ENCODE measurements at regions not wholly inside any gene's neighbourhood (a gene's known extent, or its start where the extent isn't known, plus 50 kb on each side); places are given as distances from the start of the nearest gene placed in this dataset.

DNA sequence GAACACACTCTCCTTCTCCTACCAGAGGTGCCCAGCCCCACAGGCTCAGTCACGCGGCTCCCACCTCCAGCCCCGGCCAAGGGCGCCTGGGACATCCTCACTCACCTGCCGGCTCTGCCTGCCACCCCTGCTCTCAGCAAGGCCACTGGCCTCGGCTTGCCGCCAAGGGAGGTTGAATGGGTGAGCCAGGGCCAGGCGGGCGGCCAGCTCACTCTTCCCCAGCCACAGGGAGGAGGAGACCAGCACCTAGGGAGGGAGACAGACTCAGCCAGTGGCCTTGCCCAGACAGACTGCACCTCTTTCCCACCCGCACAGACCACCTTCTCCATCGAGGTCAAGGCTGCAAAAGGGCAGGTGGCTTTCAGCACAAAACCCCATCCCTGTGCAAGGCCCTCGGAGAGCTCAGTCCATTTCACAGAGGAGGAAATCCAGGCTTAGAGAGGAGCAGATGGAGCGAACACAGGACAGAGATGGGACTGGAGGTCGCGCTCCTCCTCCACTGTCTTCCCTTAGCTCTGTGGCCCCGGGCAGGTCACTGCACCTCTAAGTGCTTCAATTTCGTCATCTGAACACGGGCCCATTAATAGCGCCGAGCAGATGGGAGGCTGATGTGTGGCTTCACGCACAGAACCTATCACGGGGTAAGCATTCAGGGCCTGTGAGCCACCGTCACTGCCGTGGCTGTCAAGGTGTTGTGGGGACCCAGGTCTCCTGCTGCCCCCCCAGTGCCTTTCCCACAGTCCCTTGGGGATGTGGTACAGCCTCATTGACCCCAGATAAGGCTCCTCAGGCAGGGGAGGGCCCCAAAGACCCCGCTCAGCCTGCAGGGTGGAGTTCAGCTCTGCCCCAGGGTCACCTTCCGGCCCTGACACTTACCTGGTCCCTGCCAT, 56.1 kb downstream of the RMI2 start:
- no peak for DNase-seq
- Histone ChIP-seq H3K9me3 (no peaks in the 10 kb centered on the region), H3K4me1 (no peaks in the 10 kb centered on the region), H3K27ac (no peak overlapping the region), H3K4me3 (no peak overlapping the region), H3K27me3 (no peaks in the 10 kb centered on the region), H3K36me3 (no peaks in the 10 kb centered on the region)
- intact Hi-C loops (cut with DNase I; ENCODE audit: low total_unique reads), result loop anchor here (10.0 kb wide), 1 partner anchor 243 kb away; no protein-coding TSS in a partner anchor
- TF ChIP-seq, protein P1, sequence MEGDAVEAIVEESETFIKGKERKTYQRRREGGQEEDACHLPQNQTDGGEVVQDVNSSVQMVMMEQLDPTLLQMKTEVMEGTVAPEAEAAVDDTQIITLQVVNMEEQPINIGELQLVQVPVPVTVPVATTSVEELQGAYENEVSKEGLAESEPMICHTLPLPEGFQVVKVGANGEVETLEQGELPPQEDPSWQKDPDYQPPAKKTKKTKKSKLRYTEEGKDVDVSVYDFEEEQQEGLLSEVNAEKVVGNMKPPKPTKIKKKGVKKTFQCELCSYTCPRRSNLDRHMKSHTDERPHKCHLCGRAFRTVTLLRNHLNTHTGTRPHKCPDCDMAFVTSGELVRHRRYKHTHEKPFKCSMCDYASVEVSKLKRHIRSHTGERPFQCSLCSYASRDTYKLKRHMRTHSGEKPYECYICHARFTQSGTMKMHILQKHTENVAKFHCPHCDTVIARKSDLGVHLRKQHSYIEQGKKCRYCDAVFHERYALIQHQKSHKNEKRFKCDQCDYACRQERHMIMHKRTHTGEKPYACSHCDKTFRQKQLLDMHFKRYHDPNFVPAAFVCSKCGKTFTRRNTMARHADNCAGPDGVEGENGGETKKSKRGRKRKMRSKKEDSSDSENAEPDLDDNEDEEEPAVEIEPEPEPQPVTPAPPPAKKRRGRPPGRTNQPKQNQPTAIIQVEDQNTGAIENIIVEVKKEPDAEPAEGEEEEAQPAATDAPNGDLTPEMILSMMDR (IDR thresholded peaks at IDR 0.05), result no peak
- TF ChIP-seq POLR2A (IDR thresholded peaks at IDR 0.05), result no peak

DNA sequence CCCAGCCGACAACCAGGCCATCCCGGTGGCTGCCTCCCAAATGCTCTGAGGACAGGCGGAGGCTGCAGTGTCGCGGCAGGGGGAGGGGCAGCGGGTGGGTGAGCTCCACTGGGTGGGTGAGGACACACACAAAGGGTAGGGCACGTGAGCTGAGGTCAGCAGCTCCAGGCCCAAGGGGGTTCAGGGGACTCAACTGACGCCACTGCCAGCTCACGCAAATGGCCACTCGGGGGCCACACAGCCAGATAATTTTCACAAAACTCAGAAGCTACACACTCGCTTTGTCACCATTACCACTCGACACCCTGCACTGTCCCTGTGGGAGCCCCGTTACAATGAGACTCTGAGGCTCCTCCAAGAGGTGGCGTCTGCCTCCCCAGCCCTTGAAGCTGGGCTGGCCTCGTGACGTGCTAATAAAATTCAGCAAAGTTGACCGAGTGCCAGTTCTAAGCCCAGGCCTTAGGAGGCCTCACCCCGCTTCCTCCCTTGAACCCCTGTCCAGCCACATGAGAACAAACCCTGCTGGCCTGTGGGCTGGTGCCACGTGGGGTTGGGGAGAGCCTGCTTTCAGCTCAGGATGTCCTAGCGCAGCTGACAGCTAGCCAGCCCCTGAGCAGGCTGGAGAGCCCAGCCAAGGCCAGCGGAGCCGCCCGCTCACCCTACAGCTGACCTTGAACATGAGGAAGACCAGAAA, 56.9 kb downstream of the RMI2 start:
- intact Hi-C loops (cut with DNase I; ENCODE audit: low total_unique reads), result loop anchor here (10.0 kb wide), 1 partner anchor 243 kb away; no protein-coding TSS in a partner anchor
- Histone ChIP-seq H3K36me3 (no peaks in the 10 kb centered on the region), H3K4me1 (no peaks in the 10 kb centered on the region), H3K27ac (no peak overlapping the region), H3K27me3 (no peaks in the 10 kb centered on the region), H3K9me3 (no peaks in the 10 kb centered on the region), H3K4me3 (no peak overlapping the region)
- DNase-seq, result no peak
- TF ChIP-seq, protein P1 (IDR thresholded peaks at IDR 0.05), result no peak
- TF ChIP-seq POLR2A (IDR thresholded peaks at IDR 0.05), result no peak

- no peak overlapping the region for H3K4me3 ChIP-seq
- H3K9me3 ChIP-seq, result no peaks in the 10 kb centered on the region
- H3K27me3 ChIP-seq, result no peaks in the 10 kb centered on the region
- DNase-seq, result no peak
- no peaks in the 10 kb centered on the region for H3K4me1 ChIP-seq
- intact Hi-C loops (cut with DNase I; ENCODE audit: low total_unique reads), result loop anchor here (10.0 kb wide), 1 partner anchor 242 kb away; no protein-coding TSS in a partner anchor
- no peak for TF ChIP-seq POLR2A (IDR thresholded peaks at IDR 0.05)
- TF ChIP-seq, protein P1 (IDR thresholded peaks at IDR 0.05), result no peak
- no peak overlapping the region for H3K27ac ChIP-seq
- no peaks in the 10 kb centered on the region for H3K36me3 ChIP-seq
Observed at GRCh38 chr16:11402745-11403533, 57.7 kb downstream of the RMI2 start.

DNA sequence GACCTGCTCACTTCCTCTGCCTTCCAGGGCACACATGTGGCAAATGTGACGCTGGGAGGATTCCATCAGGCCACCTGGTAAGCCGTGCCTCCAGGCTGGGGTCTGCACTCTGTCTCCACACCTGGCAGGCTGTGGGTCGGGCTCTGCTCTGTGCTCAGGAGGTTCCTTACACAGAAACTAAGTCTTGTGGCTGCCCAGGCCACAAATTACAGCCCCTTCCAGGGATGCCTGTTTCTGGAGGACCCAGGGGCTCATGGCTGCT, 58.2 kb downstream of the RMI2 start:
- DNase-seq, result no peak
- intact Hi-C loops (cut with DNase I; ENCODE audit: low total_unique reads), result loop anchor here (10.0 kb wide), 1 partner anchor 241 kb away; no protein-coding TSS in a partner anchor
- Histone ChIP-seq H3K4me1 (no peaks in the 10 kb centered on the region), H3K27me3 (no peaks in the 10 kb centered on the region), H3K9me3 (no peaks in the 10 kb centered on the region), H3K4me3 (no peak overlapping the region), H3K36me3 (no peaks in the 10 kb centered on the region), H3K27ac (no peak overlapping the region)
- TF ChIP-seq, protein P1 (IDR thresholded peaks at IDR 0.05), result no peak
- TF ChIP-seq POLR2A (IDR thresholded peaks at IDR 0.05), result no peak

Measured in uterus (tissue), 3 donors.